Uterus (tissue), 2 donors: ENCODE measurements at regions not wholly inside any gene's neighbourhood (a gene's known extent, or its start where the extent isn't known, plus 50 kb on each side); places are given as distances from the start of the nearest gene placed in this dataset.

Experiments
- CTCF ChIP-seq, 4 experiments: fragments of 200-600 bp in 2 of 4; fragments of 450-650 bp in 2 of 4; sonication (generic) in 2 of 4; IDR thresholded peaks; one replicate each; pipeline ENCODE4 v1.5.1; 2016 to 2019; ENCODE audit warnings: antibody characterized with exemption in 4 of 4, mild to moderate bottlenecking in 2 of 4, moderate library complexity in 1 of 4
- POLR2A ChIP-seq, 2 donors: fragments of 450-650 bp; IDR thresholded peaks; one replicate each; pipeline ENCODE4 v1.6.1; 2016; ENCODE audit warnings: antibody characterized with exemption in 2 of 2, mild to moderate bottlenecking in 1 of 2, moderate library complexity in 1 of 2

- TF ChIP-seq CTCF (IDR thresholded peaks at IDR 0.05) (no peak), POLR2A (IDR thresholded peaks at IDR 0.05) (no peak)
Measured at GRCh38 chr2:57296795-57297517, 749.6 kb upstream of the VRK2 start.
